ENCODE measurements at regions not wholly inside any gene's neighbourhood (a gene's known extent, or its start where the extent isn't known, plus 50 kb on each side); places are given as distances from the start of the nearest gene placed in this dataset.

DNA sequence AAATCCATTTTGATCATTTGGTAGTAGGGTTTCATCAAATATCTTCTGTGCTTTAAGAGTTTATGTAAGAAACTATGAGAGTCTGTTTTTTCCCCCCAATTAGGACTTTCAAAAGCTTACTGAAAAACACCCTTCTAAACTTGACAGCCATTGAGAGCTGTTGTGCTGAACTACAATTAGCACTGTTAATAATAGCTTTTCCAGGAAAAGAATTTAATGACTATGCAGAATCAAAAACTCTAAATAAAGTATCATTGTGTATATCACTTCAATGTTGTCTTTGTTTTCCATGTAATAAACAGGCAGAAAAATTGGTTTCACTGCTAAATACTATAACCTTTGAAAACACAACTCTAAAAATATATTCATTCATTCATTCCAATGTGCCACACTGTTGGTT lies 121.4 kb upstream of the PDE5A start (continued):
- TF ChIP-seq, protein P1, sequence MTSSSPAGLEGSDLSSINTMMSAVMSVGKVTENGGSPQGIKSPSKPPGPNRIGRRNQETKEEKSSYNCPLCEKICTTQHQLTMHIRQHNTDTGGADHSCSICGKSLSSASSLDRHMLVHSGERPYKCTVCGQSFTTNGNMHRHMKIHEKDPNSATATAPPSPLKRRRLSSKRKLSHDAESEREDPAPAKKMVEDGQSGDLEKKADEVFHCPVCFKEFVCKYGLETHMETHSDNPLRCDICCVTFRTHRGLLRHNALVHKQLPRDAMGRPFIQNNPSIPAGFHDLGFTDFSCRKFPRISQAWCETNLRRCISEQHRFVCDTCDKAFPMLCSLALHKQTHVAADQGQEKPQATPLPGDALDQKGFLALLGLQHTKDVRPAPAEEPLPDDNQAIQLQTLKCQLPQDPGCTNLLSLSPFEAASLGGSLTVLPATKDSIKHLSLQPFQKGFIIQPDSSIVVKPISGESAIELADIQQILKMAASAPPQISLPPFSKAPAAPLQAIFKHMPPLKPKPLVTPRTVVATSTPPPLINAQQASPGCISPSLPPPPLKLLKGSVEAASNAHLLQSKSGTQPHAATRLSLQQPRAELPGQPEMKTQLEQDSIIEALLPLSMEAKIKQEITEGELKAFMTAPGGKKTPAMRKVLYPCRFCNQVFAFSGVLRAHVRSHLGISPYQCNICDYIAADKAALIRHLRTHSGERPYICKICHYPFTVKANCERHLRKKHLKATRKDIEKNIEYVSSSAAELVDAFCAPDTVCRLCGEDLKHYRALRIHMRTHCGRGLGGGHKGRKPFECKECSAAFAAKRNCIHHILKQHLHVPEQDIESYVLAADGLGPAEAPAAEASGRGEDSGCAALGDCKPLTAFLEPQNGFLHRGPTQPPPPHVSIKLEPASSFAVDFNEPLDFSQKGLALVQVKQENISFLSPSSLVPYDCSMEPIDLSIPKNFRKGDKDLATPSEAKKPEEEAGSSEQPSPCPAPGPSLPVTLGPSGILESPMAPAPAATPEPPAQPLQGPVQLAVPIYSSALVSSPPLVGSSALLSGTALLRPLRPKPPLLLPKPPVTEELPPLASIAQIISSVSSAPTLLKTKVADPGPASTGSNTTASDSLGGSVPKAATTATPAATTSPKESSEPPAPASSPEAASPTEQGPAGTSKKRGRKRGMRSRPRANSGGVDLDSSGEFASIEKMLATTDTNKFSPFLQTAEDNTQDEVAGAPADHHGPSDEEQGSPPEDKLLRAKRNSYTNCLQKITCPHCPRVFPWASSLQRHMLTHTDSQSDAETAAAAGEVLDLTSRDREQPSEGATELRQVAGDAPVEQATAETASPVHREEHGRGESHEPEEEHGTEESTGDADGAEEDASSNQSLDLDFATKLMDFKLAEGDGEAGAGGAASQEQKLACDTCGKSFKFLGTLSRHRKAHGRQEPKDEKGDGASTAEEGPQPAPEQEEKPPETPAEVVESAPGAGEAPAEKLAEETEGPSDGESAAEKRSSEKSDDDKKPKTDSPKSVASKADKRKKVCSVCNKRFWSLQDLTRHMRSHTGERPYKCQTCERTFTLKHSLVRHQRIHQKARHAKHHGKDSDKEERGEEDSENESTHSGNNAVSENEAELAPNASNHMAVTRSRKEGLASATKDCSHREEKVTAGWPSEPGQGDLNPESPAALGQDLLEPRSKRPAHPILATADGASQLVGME (CRISPR knock-in tag; IDR thresholded peaks at IDR 0.05): no peak
- TF ChIP-seq SMAD4 (CRISPR knock-in tag; conservative IDR thresholded peaks at IDR 0.05): no peak
- TF ChIP-seq, protein P2, sequence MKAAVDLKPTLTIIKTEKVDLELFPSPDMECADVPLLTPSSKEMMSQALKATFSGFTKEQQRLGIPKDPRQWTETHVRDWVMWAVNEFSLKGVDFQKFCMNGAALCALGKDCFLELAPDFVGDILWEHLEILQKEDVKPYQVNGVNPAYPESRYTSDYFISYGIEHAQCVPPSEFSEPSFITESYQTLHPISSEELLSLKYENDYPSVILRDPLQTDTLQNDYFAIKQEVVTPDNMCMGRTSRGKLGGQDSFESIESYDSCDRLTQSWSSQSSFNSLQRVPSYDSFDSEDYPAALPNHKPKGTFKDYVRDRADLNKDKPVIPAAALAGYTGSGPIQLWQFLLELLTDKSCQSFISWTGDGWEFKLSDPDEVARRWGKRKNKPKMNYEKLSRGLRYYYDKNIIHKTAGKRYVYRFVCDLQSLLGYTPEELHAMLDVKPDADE (conservative IDR thresholded peaks at IDR 0.05; ENCODE audit: control insufficient read depth, low read depth, low read length): no peak
- no peak for TF ChIP-seq STAG1 (CRISPR knock-in tag; IDR thresholded peaks at IDR 0.05; ENCODE audit: borderline replicate concordance)
- TF ChIP-seq, protein P3, sequence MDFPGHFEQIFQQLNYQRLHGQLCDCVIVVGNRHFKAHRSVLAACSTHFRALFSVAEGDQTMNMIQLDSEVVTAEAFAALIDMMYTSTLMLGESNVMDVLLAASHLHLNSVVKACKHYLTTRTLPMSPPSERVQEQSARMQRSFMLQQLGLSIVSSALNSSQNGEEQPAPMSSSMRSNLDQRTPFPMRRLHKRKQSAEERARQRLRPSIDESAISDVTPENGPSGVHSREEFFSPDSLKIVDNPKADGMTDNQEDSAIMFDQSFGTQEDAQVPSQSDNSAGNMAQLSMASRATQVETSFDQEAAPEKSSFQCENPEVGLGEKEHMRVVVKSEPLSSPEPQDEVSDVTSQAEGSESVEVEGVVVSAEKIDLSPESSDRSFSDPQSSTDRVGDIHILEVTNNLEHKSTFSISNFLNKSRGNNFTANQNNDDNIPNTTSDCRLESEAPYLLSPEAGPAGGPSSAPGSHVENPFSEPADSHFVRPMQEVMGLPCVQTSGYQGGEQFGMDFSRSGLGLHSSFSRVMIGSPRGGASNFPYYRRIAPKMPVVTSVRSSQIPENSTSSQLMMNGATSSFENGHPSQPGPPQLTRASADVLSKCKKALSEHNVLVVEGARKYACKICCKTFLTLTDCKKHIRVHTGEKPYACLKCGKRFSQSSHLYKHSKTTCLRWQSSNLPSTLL (IDR thresholded peaks at IDR 0.05): no peak

Measured in K562 (cell line).